ENCODE measurements at regions not wholly inside any gene's neighbourhood (a gene's known extent, or its start where the extent isn't known, plus 50 kb on each side); places are given as distances from the start of the nearest gene placed in this dataset.

- TF ChIP-seq CTCF (conservative IDR thresholded peaks at IDR 0.05; ENCODE audit: low read depth, low read length): no peak
- TF ChIP-seq EZH2 (IDR thresholded peaks at IDR 0.05; ENCODE audit: borderline replicate concordance, low read depth, low read length, poor library complexity, severe bottlenecking): no peak
Observed at GRCh38 chr1:81505831-81506230, 294.9 kb upstream of the ADGRL2 start.

Data from A673 (cell line).